ENCODE measurements at regions not wholly inside any gene's neighbourhood (a gene's known extent, or its start where the extent isn't known, plus 50 kb on each side); places are given as distances from the start of the nearest gene placed in this dataset.
"Not testable (repeated sequence)": the region's sequence is repeated elsewhere in the genome, so short reads cannot be mapped to it uniquely, and the experiment has no call there.

DNA sequence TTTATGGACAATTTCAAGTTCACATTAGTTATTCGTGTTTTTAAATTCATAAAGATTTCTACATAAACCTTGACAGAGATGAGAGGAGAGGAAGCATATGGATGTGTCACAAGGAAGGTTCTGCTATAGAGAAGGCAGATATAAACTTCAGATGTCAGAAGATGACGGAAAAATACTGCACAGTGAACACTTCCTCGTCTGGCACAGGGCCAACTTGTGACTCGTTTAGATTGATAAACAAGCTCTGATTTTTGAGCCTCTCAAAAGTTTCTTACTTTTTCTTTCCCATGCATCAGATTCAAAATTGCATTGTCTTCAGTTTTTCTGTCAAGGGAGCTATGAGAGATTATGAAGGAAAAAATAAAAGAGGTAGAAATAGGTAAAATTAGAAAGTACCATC lies 156.4 kb upstream of the MINDY3 start:
- Mint-ChIP-seq H3K4me3 (ENCODE audit: unreplicated experiment) (no peak overlapping the region), H3K27ac (ENCODE audit: low read depth, unreplicated experiment) (no peak overlapping the region), H3K36me3 (ENCODE audit: insufficient read depth, unreplicated experiment) (no peaks in the 10 kb centered on the region), H3K4me1 (ENCODE audit: insufficient read depth, unreplicated experiment) (no peaks in the 10 kb centered on the region), H3K27me3 (ENCODE audit: insufficient read depth, unreplicated experiment) (peaks cover 13% of the 10 kb centered on the region), H3K9me3 (ENCODE audit: unreplicated experiment) (peaks cover 11% of the 10 kb centered on the region)
- ChIA-PET POLR2A (no interaction called here), CTCF (interaction anchor here (0.7 kb wide), 1 partner anchor 1212 kb away, joined by 3 read pairs; the partner anchor contains the start of gene VIM)
- TF ChIP-seq, protein P1, sequence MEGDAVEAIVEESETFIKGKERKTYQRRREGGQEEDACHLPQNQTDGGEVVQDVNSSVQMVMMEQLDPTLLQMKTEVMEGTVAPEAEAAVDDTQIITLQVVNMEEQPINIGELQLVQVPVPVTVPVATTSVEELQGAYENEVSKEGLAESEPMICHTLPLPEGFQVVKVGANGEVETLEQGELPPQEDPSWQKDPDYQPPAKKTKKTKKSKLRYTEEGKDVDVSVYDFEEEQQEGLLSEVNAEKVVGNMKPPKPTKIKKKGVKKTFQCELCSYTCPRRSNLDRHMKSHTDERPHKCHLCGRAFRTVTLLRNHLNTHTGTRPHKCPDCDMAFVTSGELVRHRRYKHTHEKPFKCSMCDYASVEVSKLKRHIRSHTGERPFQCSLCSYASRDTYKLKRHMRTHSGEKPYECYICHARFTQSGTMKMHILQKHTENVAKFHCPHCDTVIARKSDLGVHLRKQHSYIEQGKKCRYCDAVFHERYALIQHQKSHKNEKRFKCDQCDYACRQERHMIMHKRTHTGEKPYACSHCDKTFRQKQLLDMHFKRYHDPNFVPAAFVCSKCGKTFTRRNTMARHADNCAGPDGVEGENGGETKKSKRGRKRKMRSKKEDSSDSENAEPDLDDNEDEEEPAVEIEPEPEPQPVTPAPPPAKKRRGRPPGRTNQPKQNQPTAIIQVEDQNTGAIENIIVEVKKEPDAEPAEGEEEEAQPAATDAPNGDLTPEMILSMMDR (IDR thresholded peaks at IDR 0.05; ENCODE audit: unreplicated experiment) = no peak
- intact Hi-C loops (cut with micrococcal nuclease) = no loop called here
- DNase-seq (ENCODE audit: unreplicated experiment) = no peak
- no TSS peak for BruUV-seq (replicated peaks)

- CTCF ChIA-PET = interaction anchor here (0.8 kb wide), 1 partner anchor 10 kb away, joined by 3 read pairs; no protein-coding TSS in a partner anchor
- BruUV-seq (replicated peaks) = no TSS peak
- peaks cover 3% of the 10 kb centered on the region for H3K27me3 Mint-ChIP-seq (ENCODE audit: insufficient read depth, unreplicated experiment)
- no peaks in the 10 kb centered on the region for H3K36me3 Mint-ChIP-seq (ENCODE audit: insufficient read depth, unreplicated experiment)
- H3K27ac Mint-ChIP-seq (ENCODE audit: low read depth, unreplicated experiment) = no peak overlapping the region
- H3K4me3 Mint-ChIP-seq (ENCODE audit: unreplicated experiment) = no peak overlapping the region
- H3K4me1 Mint-ChIP-seq (ENCODE audit: insufficient read depth, unreplicated experiment) = no peaks in the 10 kb centered on the region
- POLR2A ChIA-PET = interaction anchor here (0.7 kb wide), 2 partner anchors 60 to 333 kb away, joined by 3 read pairs; no protein-coding TSS in a partner anchor
- TF ChIP-seq, protein P1 (IDR thresholded peaks at IDR 0.05; ENCODE audit: unreplicated experiment) = no peak
- H3K9me3 Mint-ChIP-seq (ENCODE audit: unreplicated experiment) = peaks cover 11% of the 10 kb centered on the region
- DNase-seq (ENCODE audit: unreplicated experiment) = no peak
- intact Hi-C loops (cut with micrococcal nuclease) = no loop called here
Measured at GRCh38 chr10:16020836-16021235, 160.5 kb upstream of the MINDY3 start.

GRCh38 chr10:16026832-16027231 lies 166.5 kb upstream of the MINDY3 start:
- DNase-seq (ENCODE audit: unreplicated experiment); H3K4me1 Mint-ChIP-seq (ENCODE audit: insufficient read depth, unreplicated experiment); CTCF ChIA-PET; H3K36me3 Mint-ChIP-seq (ENCODE audit: insufficient read depth, unreplicated experiment); H3K4me3 Mint-ChIP-seq (ENCODE audit: unreplicated experiment); POLR2A ChIA-PET; H3K9me3 Mint-ChIP-seq (ENCODE audit: unreplicated experiment); intact Hi-C loops (cut with micrococcal nuclease); H3K27ac Mint-ChIP-seq (ENCODE audit: low read depth, unreplicated experiment); BruUV-seq (replicated peaks): not testable (repeated sequence)
- peaks cover 51% of the 10 kb centered on the region for H3K27me3 Mint-ChIP-seq (ENCODE audit: insufficient read depth, unreplicated experiment)

DNA sequence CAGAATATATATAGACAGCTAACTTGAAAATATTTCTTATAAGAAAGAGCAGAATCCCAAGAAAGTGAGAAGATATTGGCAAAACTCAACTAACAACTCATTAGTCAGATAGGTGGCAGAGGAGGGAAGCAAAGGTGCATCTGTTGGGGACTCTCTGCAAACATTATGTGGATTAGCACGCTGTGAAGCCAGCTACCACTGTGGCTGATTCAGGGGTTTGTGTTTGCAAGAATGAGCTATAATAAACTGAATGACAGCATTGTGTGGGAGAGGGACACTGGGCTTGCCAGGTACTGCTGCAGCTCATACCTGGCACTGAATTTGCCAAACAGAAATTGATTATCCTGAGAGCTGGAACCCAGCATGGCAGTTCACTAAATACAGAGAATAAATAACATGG lies 170.3 kb upstream of the MINDY3 start:
- no peaks in the 10 kb centered on the region for H3K36me3 Mint-ChIP-seq (ENCODE audit: insufficient read depth, unreplicated experiment)
- peaks cover 65% of the 10 kb centered on the region for H3K27me3 Mint-ChIP-seq (ENCODE audit: insufficient read depth, unreplicated experiment)
- H3K27ac Mint-ChIP-seq (ENCODE audit: low read depth, unreplicated experiment) = no peak overlapping the region
- TF ChIP-seq, protein P1 (IDR thresholded peaks at IDR 0.05; ENCODE audit: unreplicated experiment) = no peak
- intact Hi-C loops (cut with micrococcal nuclease) = no loop called here
- no peak for DNase-seq (ENCODE audit: unreplicated experiment)
- no peaks in the 10 kb centered on the region for H3K4me1 Mint-ChIP-seq (ENCODE audit: insufficient read depth, unreplicated experiment)
- ChIA-PET CTCF (interaction anchor here (0.5 to 1.5 kb wide), 3 partner anchors 10 to 617 kb away, joined by 3 to 5 read pairs (median 4); no protein-coding TSS in a partner anchor), POLR2A (no interaction called here)
- H3K9me3 Mint-ChIP-seq (ENCODE audit: unreplicated experiment) = peaks cover 15% of the 10 kb centered on the region
- BruUV-seq (replicated peaks) = no TSS peak
- H3K4me3 Mint-ChIP-seq (ENCODE audit: unreplicated experiment) = no peak overlapping the region

DNA sequence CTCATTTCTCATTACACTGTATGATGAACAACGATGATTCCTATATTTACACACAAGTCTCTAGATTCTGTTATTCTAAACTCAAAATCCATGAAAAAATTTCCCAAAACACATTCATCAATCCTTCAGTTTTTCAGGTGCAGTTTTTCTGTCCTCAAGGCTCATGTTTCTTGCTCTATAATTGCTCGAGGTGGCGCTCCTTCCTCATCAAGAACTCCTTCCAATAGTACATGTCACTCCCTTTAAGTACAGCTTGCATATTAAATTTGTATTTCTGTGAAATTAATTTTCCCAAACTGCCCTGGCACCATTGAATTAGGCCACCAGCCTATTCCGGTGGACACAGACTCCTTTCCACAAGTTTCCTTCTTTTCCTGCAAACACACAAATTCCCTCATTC lies 188.7 kb upstream of the MINDY3 start:
- no peaks in the 10 kb centered on the region for H3K36me3 Mint-ChIP-seq (ENCODE audit: insufficient read depth, unreplicated experiment)
- H3K4me3 Mint-ChIP-seq (ENCODE audit: unreplicated experiment) = no peak overlapping the region
- ChIA-PET CTCF (interaction anchor here (0.7 kb wide), 1 partner anchor 672 kb away, joined by 4 read pairs; no protein-coding TSS in a partner anchor), POLR2A (no interaction called here)
- H3K27me3 Mint-ChIP-seq (ENCODE audit: insufficient read depth, unreplicated experiment) = peaks cover 44% of the 10 kb centered on the region
- intact Hi-C loops (cut with micrococcal nuclease) = loop anchor here (5.0 kb wide), 1 partner anchor 498 kb away; no protein-coding TSS in a partner anchor
- BruUV-seq (replicated peaks) = no TSS peak
- DNase-seq (ENCODE audit: unreplicated experiment) = peak; percentile 31
- H3K9me3 Mint-ChIP-seq (ENCODE audit: unreplicated experiment) = no peaks in the 10 kb centered on the region
- TF ChIP-seq, protein P1 (IDR thresholded peaks at IDR 0.05; ENCODE audit: unreplicated experiment) = no peak
- H3K27ac Mint-ChIP-seq (ENCODE audit: low read depth, unreplicated experiment) = no peak overlapping the region
- H3K4me1 Mint-ChIP-seq (ENCODE audit: insufficient read depth, unreplicated experiment) = peaks cover 7% of the 10 kb centered on the region

Data from MCF 10A (cell line).